NT2/D1 (cell line): ENCODE measurements at regions not wholly inside any gene's neighbourhood (a gene's known extent, or its start where the extent isn't known, plus 50 kb on each side); places are given as distances from the start of the nearest gene placed in this dataset.

Source experiments
- SUZ12 ChIP-seq: IDR thresholded peaks from 2 replicates; pipeline ENCODE4 v1.6.1; 2011; ENCODE audit not compliant: insufficient read length, insufficient read depth; ENCODE audit errors: extremely low read depth
- YY1 ChIP-seq: IDR thresholded peaks from 2 replicates; pipeline ENCODE4 v1.6.1; 2011; ENCODE audit not compliant: insufficient read length, insufficient read depth
- ZNF274 ChIP-seq: IDR thresholded peaks from 2 replicates; pipeline ENCODE4 v1.6.1; 2011; ENCODE audit warnings: mild to moderate bottlenecking, low read depth, low read length

DNA sequence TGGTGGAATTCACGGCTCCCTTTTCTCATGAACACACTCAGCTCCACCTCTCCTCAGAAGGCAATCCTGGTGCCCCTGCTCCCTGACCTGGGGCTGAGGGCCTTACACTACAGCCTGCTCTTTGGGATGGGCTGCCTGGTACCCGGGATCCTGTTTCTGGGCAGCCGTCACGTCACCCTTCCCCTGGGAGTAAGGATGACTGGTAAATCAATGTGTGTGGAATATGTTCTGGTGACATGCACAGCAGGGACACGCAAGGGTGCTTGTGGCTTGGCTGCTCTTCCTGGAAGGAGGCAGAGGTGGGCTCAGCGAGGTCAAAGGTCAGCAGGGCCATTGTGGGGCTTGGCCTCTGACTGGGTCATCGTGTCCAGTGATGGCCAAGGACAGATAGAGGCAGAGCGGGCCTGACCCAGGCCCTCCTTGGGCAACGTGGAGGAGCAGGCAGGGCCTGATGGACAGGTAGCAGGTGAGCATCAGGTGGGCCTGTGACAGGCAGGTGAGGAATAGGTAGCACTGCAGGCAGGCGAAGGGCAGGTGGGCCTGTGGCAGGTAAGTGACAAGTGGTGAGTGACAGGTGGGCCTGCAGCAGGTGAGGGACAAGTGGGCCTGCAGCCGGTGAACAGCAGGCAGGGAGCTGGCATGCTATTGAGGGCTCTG, 399.4 kb upstream of the IRX4 start:
- TF ChIP-seq ZNF274 (no peak), YY1 (no peak), SUZ12 (no peak)
